SK-N-MC (cell line): ENCODE measurements at regions not wholly inside any gene's neighbourhood (a gene's known extent, or its start where the extent isn't known, plus 50 kb on each side); places are given as distances from the start of the nearest gene placed in this dataset.

Experiments
- EZH2 ChIP-seq: fragments of 200-600 bp; sonication (generic); IDR thresholded peaks from one replicate; pipeline ENCODE4 v1.6.1; 2017; ENCODE audit warnings: antibody characterized with exemption
- FOXP2 ChIP-seq: optimal IDR thresholded peaks from 2 replicates; pipeline ENCODE3; 2011; ENCODE audit warnings: mild to moderate bottlenecking, moderate library complexity; ENCODE audit not compliant: insufficient read depth; ENCODE audit errors: extremely low read length, control extremely low read depth
- POLR2AphosphoS5 ChIP-seq: IDR thresholded peaks from 2 replicates; pipeline ENCODE4 v1.6.1; 2012; ENCODE audit warnings: mild to moderate bottlenecking, low read depth, low read length, borderline replicate concordance

GRCh38 chr11:112610494-112610893 is 349.8 kb upstream of the PLET1 start:
- TF ChIP-seq POLR2AphosphoS5: no peak
- no peak for TF ChIP-seq EZH2
- TF ChIP-seq FOXP2: no peak
